Astrocyte (in vitro differentiated cells and primary cell): ENCODE measurements at regions not wholly inside any gene's neighbourhood (a gene's known extent, or its start where the extent isn't known, plus 50 kb on each side); places are given as distances from the start of the nearest gene placed in this dataset.
A peak's percentile ranks its signal among the peaks of the same experiment; 100 is the strongest.

Experiments
- DNase-seq: peaks from one replicate; pipeline ENCODE4 v3.0.0-alpha.2; 2010; ENCODE audit warnings: low read depth
- FAIRE-seq: peaks from 2 replicates; lab custom pipeline; 2011; peaks lifted over from hg19 to GRCh38; lab: Jason Lieb, UNC
- H2AFZ ChIP-seq: 2 replicates; pipeline ENCODE4 v1.6.0; 2012; ENCODE audit warnings: low read depth, low read length, inconsistent platforms
- H3K27ac ChIP-seq: 2 replicates; pipeline ENCODE4 v1.5.1; 2011; ENCODE audit warnings: low read depth, low read length, inconsistent platforms
- H3K27me3 ChIP-seq: 2 replicates; pipeline ENCODE4 v1.6.0; 2011; ENCODE audit warnings: low read length, inconsistent platforms; ENCODE audit not compliant: insufficient read depth
- H3K36me3 ChIP-seq: 2 replicates; pipeline ENCODE4 v1.5.1; 2011; ENCODE audit warnings: low read length, inconsistent platforms; ENCODE audit not compliant: insufficient read depth
- H3K4me1 ChIP-seq: 2 replicates; pipeline ENCODE4 v1.5.1; 2011; ENCODE audit warnings: low read length, inconsistent platforms; ENCODE audit not compliant: insufficient read depth
- H3K4me2 ChIP-seq: 2 replicates; pipeline ENCODE4 v1.6.0; 2012; ENCODE audit warnings: low read length, inconsistent platforms
- H3K4me3 ChIP-seq: 2 replicates; pipeline ENCODE4 v1.5.1; 2011; ENCODE audit warnings: low read depth, mild to moderate bottlenecking, low read length, inconsistent platforms; ENCODE audit not compliant: insufficient read depth
- H3K79me2 ChIP-seq: 2 replicates; pipeline ENCODE4 v1.6.0; 2012; ENCODE audit warnings: mild to moderate bottlenecking, low read length, inconsistent platforms; ENCODE audit not compliant: insufficient read depth
- H3K9ac ChIP-seq: 2 replicates; pipeline ENCODE4 v1.6.0; 2012; ENCODE audit warnings: mild to moderate bottlenecking, low read length, inconsistent platforms
- H3K9me3 ChIP-seq: 2 replicates; pipeline ENCODE4 v1.5.1; 2012; ENCODE audit warnings: low read depth, mild to moderate bottlenecking, low read length, inconsistent platforms; ENCODE audit not compliant: insufficient read depth
- H4K20me1 ChIP-seq: 2 replicates; pipeline ENCODE4 v1.6.0; 2012; ENCODE audit warnings: low read length, inconsistent platforms; ENCODE audit not compliant: insufficient read depth
- H3K27ac Mint-ChIP-seq: one replicate; pipeline ENCODE4 v1.8.0; 2021; ENCODE audit warnings: mild to moderate bottlenecking, mixed read lengths; ENCODE audit not compliant: unreplicated experiment
- H3K27me3 Mint-ChIP-seq: one replicate; pipeline ENCODE4 v1.8.0; 2021; ENCODE audit warnings: low read depth, mixed read lengths; ENCODE audit not compliant: unreplicated experiment
- H3K36me3 Mint-ChIP-seq: one replicate; pipeline ENCODE4 v1.8.0; 2021; ENCODE audit warnings: low read depth, mixed read lengths; ENCODE audit not compliant: unreplicated experiment
- H3K4me1 Mint-ChIP-seq: one replicate; pipeline ENCODE4 v1.8.0; 2021; ENCODE audit warnings: low read depth, mixed read lengths; ENCODE audit not compliant: unreplicated experiment
- H3K4me3 Mint-ChIP-seq: one replicate; pipeline ENCODE4 v1.8.0; 2021; ENCODE audit warnings: mild to moderate bottlenecking, moderate library complexity, mixed read lengths; ENCODE audit not compliant: unreplicated experiment
- H3K9me3 Mint-ChIP-seq: one replicate; pipeline ENCODE4 v1.8.0; 2021; ENCODE audit warnings: mild to moderate bottlenecking, mixed read lengths; ENCODE audit not compliant: unreplicated experiment
- EZH2 ChIP-seq: IDR thresholded peaks from 2 replicates; pipeline ENCODE4 v1.6.1; 2012; ENCODE audit warnings: mild to moderate bottlenecking, low read length, inconsistent platforms; ENCODE audit not compliant: insufficient read depth
- TF ChIP-seq, protein P1 (sequence below): IDR thresholded peaks from 2 replicates; pipeline ENCODE4 v1.5.1; 2011; ENCODE audit warnings: low read depth, mild to moderate bottlenecking, inconsistent platforms, low read length, moderate library complexity; ENCODE audit not compliant: insufficient read depth

DNA sequence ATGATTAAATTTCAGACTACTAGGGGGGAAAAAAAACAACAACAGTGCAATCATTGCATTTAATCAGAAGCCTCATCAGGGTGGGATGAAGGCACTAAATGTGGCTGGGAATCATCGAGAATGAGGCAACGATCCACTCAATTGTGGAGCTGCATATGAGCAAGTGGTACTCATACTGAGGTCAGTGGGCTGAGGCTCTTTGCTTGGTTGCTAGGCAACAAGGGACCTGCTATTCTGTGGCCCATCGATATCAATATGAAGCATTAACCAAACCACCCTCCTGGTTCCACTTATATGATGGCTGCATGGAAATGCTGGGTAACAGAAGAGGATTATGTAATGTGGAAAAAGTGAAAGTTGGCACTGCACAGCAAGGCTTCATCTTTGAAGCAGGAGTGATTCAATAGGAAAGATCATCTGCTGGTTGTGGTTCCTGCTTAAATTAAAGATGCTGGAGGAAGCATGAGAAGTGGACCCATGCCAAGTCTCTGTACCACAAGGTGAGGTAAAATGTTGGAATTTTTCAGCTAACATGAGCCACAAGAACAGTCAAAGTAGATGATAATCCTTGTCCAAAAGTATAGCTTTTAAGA is 159.8 kb upstream of the HMHB1 start:
- Mint-ChIP-seq H3K27ac (no peak overlapping the region), H3K9me3 (no peaks in the 10 kb centered on the region), H3K36me3 (no peaks in the 10 kb centered on the region), H3K4me3 (no peak overlapping the region), H3K4me1 (no peaks in the 10 kb centered on the region), H3K27me3 (no peaks in the 10 kb centered on the region)
- FAIRE-seq: peak; percentile 29
- H3K9me3 ChIP-seq: no peaks in the 10 kb centered on the region
- H3K4me1 ChIP-seq: no peaks in the 10 kb centered on the region
- DNase-seq: peak; percentile 74
- no peak overlapping the region for H2AFZ ChIP-seq
- no peak overlapping the region for H3K9ac ChIP-seq
- H3K4me3 ChIP-seq: no peak overlapping the region
- no peaks in the 10 kb centered on the region for H3K27me3 ChIP-seq
- H4K20me1 ChIP-seq: no peaks in the 10 kb centered on the region
- H3K36me3 ChIP-seq: no peaks in the 10 kb centered on the region
- H3K79me2 ChIP-seq: no peaks in the 10 kb centered on the region
- no peak overlapping the region for H3K4me2 ChIP-seq
- TF ChIP-seq EZH2: no peak
- TF ChIP-seq, protein P1, sequence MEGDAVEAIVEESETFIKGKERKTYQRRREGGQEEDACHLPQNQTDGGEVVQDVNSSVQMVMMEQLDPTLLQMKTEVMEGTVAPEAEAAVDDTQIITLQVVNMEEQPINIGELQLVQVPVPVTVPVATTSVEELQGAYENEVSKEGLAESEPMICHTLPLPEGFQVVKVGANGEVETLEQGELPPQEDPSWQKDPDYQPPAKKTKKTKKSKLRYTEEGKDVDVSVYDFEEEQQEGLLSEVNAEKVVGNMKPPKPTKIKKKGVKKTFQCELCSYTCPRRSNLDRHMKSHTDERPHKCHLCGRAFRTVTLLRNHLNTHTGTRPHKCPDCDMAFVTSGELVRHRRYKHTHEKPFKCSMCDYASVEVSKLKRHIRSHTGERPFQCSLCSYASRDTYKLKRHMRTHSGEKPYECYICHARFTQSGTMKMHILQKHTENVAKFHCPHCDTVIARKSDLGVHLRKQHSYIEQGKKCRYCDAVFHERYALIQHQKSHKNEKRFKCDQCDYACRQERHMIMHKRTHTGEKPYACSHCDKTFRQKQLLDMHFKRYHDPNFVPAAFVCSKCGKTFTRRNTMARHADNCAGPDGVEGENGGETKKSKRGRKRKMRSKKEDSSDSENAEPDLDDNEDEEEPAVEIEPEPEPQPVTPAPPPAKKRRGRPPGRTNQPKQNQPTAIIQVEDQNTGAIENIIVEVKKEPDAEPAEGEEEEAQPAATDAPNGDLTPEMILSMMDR: no peak
- H3K27ac ChIP-seq: no peak overlapping the region

- H3K9me3 Mint-ChIP-seq: no peaks in the 10 kb centered on the region
- no peak overlapping the region for H3K4me3 Mint-ChIP-seq
- Histone ChIP-seq H2AFZ (no peak overlapping the region), H3K4me3 (no peak overlapping the region), H3K4me1 (no peaks in the 10 kb centered on the region), H3K27ac (no peak overlapping the region), H3K4me2 (no peak overlapping the region), H3K36me3 (no peaks in the 10 kb centered on the region), H3K27me3 (no peaks in the 10 kb centered on the region), H4K20me1 (no peaks in the 10 kb centered on the region), H3K79me2 (no peaks in the 10 kb centered on the region), H3K9ac (no peak overlapping the region), H3K9me3 (no peaks in the 10 kb centered on the region)
- H3K4me1 Mint-ChIP-seq: no peaks in the 10 kb centered on the region
- no peaks in the 10 kb centered on the region for H3K36me3 Mint-ChIP-seq
- H3K27me3 Mint-ChIP-seq: no peaks in the 10 kb centered on the region
- no peak for DNase-seq
- no peak for TF ChIP-seq EZH2
- TF ChIP-seq, protein P1: no peak
- FAIRE-seq: no peak
- H3K27ac Mint-ChIP-seq: no peak overlapping the region
Observed at GRCh38 chr5:143649937-143650621, 161.9 kb upstream of the HMHB1 start.

- Mint-ChIP-seq H3K4me1 (no peaks in the 10 kb centered on the region), H3K27ac (no peak overlapping the region), H3K36me3 (no peaks in the 10 kb centered on the region), H3K9me3 (no peaks in the 10 kb centered on the region), H3K4me3 (no peak overlapping the region), H3K27me3 (no peaks in the 10 kb centered on the region)
- no peak overlapping the region for H2AFZ ChIP-seq
- no peak overlapping the region for H3K4me2 ChIP-seq
- no peaks in the 10 kb centered on the region for H4K20me1 ChIP-seq
- TF ChIP-seq, protein P1: no peak
- no peak for TF ChIP-seq EZH2
- no peaks in the 10 kb centered on the region for H3K9me3 ChIP-seq
- no peaks in the 10 kb centered on the region for H3K27me3 ChIP-seq
- no peaks in the 10 kb centered on the region for H3K36me3 ChIP-seq
- H3K27ac ChIP-seq: no peak overlapping the region
- H3K79me2 ChIP-seq: no peaks in the 10 kb centered on the region
- no peaks in the 10 kb centered on the region for H3K4me1 ChIP-seq
- FAIRE-seq (no peak), DNase-seq (no peak)
- H3K9ac ChIP-seq: no peak overlapping the region
- no peak overlapping the region for H3K4me3 ChIP-seq
Observed at GRCh38 chr5:143648696-143649095, 163.3 kb upstream of the HMHB1 start.
